ENCODE measurements at regions not wholly inside any gene's neighbourhood (a gene's known extent, or its start where the extent isn't known, plus 50 kb on each side); places are given as distances from the start of the nearest gene placed in this dataset.
"Not testable (repeated sequence)": the region's sequence is repeated elsewhere in the genome, so short reads cannot be mapped to it uniquely, and the experiment has no call there.

- DNase-seq (ENCODE audit: low read depth, low spot score), result no peak
Measured at GRCh38 chr6:98027898-98028297, 744.9 kb upstream of the MMS22L start.

- DNase-seq (ENCODE audit: low read depth, low spot score), result no peak
Measured at GRCh38 chr6:98033617-98034016, 750.6 kb upstream of the MMS22L start.

DNA sequence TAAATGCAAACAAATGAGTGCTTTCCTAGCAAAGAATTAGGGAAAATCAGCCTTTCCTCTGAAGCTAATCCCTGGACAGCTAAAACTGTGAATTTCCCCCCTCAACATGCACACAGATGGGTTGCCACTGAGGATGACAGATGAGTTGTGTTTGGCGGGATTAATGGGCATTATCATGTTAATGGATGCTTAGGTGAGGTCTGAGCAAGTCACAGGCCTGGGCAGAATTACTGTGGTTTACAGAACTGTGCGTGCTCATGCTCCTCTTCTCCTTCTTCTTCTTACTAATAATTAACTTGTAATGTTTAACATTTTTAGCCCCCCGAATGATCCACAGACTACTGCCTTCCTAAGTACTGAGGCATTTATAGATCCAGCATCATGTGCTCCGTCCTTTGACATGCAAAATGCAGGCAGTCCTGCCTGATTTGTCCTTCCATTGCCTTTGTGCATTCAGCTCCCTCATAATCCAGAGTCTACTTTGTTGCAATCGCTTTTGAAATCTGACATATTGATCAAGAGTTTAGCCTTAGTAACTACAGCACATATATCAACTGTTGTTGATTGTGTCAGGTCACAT, 753.4 kb upstream of the MMS22L start:
- DNase-seq (ENCODE audit: low read depth, low spot score), result peak; percentile 64

GRCh38 chr6:98037571-98037970, 754.6 kb upstream of the MMS22L start:
- DNase-seq (ENCODE audit: low read depth, low spot score), result no peak

DNA sequence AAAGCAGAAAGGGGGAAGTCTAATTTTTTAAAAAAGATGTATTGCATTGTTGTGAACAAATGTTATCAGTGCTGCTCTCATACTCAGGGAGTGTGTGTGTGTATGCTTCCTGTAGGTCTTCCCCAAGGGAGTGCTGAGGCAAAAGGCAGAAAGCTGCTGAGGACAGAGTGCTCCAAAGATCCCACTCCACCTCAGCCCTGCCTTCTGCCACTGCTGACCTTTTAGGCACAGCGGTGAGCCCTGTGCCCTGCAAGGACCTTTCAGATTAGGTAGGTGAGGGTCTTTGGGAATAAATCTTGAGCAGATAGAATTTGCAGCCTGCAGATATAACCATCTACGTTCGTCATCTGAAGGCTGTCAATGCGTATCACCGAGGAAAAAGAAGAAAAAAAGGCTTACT, 756.4 kb upstream of the MMS22L start:
- peak; percentile 55 for DNase-seq (ENCODE audit: low read depth, low spot score)

GRCh38 chr6:98039904-98040607, 757.0 kb upstream of the MMS22L start:
- DNase-seq (ENCODE audit: low read depth, low spot score), result peak; percentile 41

GRCh38 chr6:98041056-98041455, 758.0 kb upstream of the MMS22L start:
- peak; percentile 16 for DNase-seq (ENCODE audit: low read depth, low spot score)

- peak; percentile 41 for DNase-seq (ENCODE audit: low read depth, low spot score)
Measured at GRCh38 chr6:98041921-98042320, 758.9 kb upstream of the MMS22L start.

GRCh38 chr6:98044151-98044561, 761.1 kb upstream of the MMS22L start:
- no peak for DNase-seq (ENCODE audit: low read depth, low spot score)

- no peak for DNase-seq (ENCODE audit: low read depth, low spot score)
Measured at GRCh38 chr6:98044791-98045470, 761.9 kb upstream of the MMS22L start.

DNA sequence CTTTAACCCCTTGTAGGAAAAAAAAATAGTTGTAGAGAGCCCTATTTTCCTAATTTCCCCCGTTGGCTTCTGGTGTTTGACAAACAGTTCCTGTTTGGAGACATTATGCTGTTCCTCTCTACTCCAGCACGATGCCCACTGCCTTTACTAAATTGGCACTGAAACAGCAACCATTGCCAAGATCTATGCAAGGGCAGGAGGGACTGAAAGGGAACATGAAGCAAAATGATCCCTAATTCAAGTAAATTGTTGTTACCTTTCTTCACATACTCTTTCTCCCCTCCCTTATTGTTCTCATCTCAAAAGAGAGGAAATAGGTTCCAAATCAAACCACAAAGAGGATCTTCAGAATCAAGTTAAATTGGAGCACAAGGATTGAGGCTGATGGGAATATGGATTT, 764.1 kb upstream of the MMS22L start:
- DNase-seq (ENCODE audit: low read depth, low spot score), result no peak

DNA sequence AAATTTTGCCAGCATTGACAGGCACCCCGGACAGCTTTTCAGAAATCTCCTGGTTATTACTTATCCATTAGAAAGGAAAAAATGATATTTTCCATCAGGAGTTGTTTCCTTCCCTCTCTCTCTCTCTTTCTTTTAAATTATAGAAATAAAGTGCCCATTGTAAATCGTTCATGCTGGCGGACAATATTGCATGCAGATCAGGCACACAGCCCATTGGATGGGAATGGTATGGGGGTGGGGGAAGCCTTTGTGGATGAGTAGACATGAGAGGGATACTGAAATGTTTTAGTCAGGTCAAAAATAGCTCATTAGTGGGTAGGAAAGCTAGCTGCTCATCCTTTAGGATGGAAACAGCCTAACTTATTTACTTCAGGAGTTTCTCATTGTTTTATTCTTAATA, 764.9 kb upstream of the MMS22L start:
- no peak for DNase-seq (ENCODE audit: low read depth, low spot score)

GRCh38 chr6:98054453-98054852, 771.4 kb upstream of the MMS22L start:
- DNase-seq (ENCODE audit: low read depth, low spot score), result no peak

DNA sequence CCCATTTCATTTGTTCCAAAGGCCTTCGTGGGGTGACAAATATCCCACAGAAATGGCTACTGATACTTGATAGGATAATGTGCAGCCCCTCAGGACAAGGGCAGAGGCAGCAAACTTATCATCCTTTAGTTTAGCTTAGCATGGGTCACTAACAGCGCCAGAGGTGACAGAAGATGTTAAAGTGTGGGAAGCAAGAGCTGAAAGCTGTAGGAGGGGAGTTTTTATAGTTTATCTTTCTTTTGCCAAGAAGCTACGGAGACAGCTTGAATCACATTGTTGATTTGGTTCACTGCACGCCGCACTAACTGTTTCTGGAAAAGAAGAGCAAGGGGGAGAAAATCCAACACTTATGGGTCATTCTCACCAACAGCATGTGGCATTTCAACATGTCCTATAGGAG, 773.9 kb upstream of the MMS22L start:
- DNase-seq (ENCODE audit: low read depth, low spot score), result no peak

DNA sequence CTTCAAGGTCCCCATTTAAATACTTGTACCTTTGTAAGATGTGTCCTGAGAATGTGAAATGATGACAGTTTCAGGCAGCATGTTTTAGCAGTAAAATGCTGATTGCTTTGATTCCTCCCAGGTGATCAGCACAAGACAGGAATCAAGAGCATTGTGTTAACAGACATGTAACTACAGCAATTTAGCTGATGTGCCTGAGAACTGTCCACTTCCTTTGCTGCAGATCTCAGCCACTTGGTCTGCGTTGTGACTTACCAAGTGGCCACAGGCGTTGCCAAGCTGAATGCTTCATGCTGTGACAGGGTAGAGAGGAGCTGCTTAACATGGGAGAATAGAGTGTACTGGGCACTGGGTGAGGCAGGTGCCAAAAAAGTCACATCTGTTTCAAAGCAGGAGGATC, 767.0 kb upstream of the POU3F2 start:
- no peak for DNase-seq (ENCODE audit: low read depth, low spot score)

GRCh38 chr6:98088537-98088936, 745.8 kb upstream of the POU3F2 start:
- DNase-seq (ENCODE audit: low read depth, low spot score), result not testable (repeated sequence)

- no peak for DNase-seq (ENCODE audit: low read depth, low spot score)
Measured at GRCh38 chr6:98092331-98092730, 742.0 kb upstream of the POU3F2 start.

DNA sequence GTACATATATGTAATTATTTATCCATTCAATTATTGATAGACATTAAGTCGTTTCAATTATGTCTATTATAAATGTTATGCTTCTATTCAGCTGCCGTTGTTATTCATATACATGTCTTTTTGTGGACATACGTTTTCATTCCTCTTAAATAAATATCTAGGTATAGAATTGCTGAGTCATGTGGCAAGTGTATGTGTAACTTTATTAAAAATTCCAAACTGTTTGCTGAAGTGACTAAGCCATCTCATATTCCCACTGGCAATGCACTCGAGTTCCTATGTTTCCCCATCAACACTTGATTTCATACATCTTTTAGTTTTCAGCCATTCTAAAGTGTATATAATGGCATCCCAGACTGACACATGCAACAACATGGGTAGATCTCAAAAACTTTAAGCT, 739.7 kb upstream of the POU3F2 start:
- no peak for DNase-seq (ENCODE audit: low read depth, low spot score)

- DNase-seq (ENCODE audit: low read depth, low spot score), result no peak
Measured at GRCh38 chr6:98107801-98108200, 726.6 kb upstream of the POU3F2 start.

GRCh38 chr6:98116455-98116854, 717.9 kb upstream of the POU3F2 start:
- no peak for DNase-seq (ENCODE audit: low read depth, low spot score)

- DNase-seq (ENCODE audit: low read depth, low spot score), result no peak
Measured at GRCh38 chr6:98117068-98117467, 717.3 kb upstream of the POU3F2 start.

- peak; percentile 13 for DNase-seq (ENCODE audit: low read depth, low spot score)
Measured at GRCh38 chr6:98118397-98119045, 715.9 kb upstream of the POU3F2 start.

- no peak for DNase-seq (ENCODE audit: low read depth, low spot score)
Measured at GRCh38 chr6:98124171-98124570, 710.2 kb upstream of the POU3F2 start.
